GM18907 (cell line): ENCODE measurements at regions not wholly inside any gene's neighbourhood (a gene's known extent, or its start where the extent isn't known, plus 50 kb on each side); places are given as distances from the start of the nearest gene placed in this dataset.
"Not testable (repeated sequence)": the region's sequence is repeated elsewhere in the genome, so short reads cannot be mapped to it uniquely, and the experiment has no call there.

Experiments
- ATAC-seq: cut with Tn5 transposase; IDR thresholded peaks from one replicate; pipeline ENCODE4 v1.9.1; 2021; ENCODE audit warnings: mild to moderate bottlenecking, moderate library complexity; ENCODE audit not compliant: unreplicated experiment

GRCh38 chr2:878245-878930 is 72.3 kb upstream of the SNTG2 start:
- ATAC-seq = no peak

GRCh38 chr2:877747-878146 is 72.9 kb upstream of the SNTG2 start:
- no peak for ATAC-seq

- ATAC-seq = no peak
Measured at GRCh38 chr2:875687-876615, 74.7 kb upstream of the SNTG2 start.

- no peak for ATAC-seq
Measured at GRCh38 chr2:873651-874580, 76.7 kb upstream of the SNTG2 start.

GRCh38 chr2:873027-873426 is 77.6 kb upstream of the SNTG2 start:
- ATAC-seq = no peak

GRCh38 chr2:871926-872680 is 78.5 kb upstream of the SNTG2 start:
- no peak for ATAC-seq

GRCh38 chr2:871175-871727 is 79.4 kb upstream of the SNTG2 start:
- no peak for ATAC-seq

- no peak for ATAC-seq
Measured at GRCh38 chr2:870426-870825, 80.2 kb upstream of the SNTG2 start.

- ATAC-seq = no peak
Measured at GRCh38 chr2:869894-870293, 80.8 kb upstream of the SNTG2 start.

GRCh38 chr2:869357-869871 is 81.2 kb upstream of the SNTG2 start:
- ATAC-seq = no peak

- not testable (repeated sequence) for ATAC-seq
Measured at GRCh38 chr2:868857-869256, 81.8 kb upstream of the SNTG2 start.

- no peak for ATAC-seq
Measured at GRCh38 chr2:867296-867695, 83.4 kb upstream of the SNTG2 start.

GRCh38 chr2:866887-867286 is 83.8 kb upstream of the SNTG2 start:
- no peak for ATAC-seq

GRCh38 chr2:866009-866680 is 84.5 kb upstream of the SNTG2 start:
- no peak for ATAC-seq

- no peak for ATAC-seq
Measured at GRCh38 chr2:864501-865106, 86.0 kb upstream of the SNTG2 start.

GRCh38 chr2:863732-864450 is 86.8 kb upstream of the SNTG2 start:
- no peak for ATAC-seq

GRCh38 chr2:862731-863466 is 87.8 kb upstream of the SNTG2 start:
- ATAC-seq = no peak

GRCh38 chr2:862355-862687 is 88.3 kb upstream of the SNTG2 start:
- ATAC-seq = no peak
